A204.1 (cell line): ENCODE measurements at regions not wholly inside any gene's neighbourhood (a gene's known extent, or its start where the extent isn't known, plus 50 kb on each side); places are given as distances from the start of the nearest gene placed in this dataset.

ENCODE experiments used
- FAIRE-seq: peaks from 2 replicates; lab custom pipeline; 2012; peaks lifted over from hg19 to GRCh38; lab: Jason Lieb, UNC

- FAIRE-seq = no peak
Observed at GRCh38 chr4:112848911-112849310, 200.5 kb upstream of the ANK2 start.

- FAIRE-seq = no peak
Observed at GRCh38 chr4:112852601-112853000, 196.9 kb upstream of the ANK2 start.

GRCh38 chr4:112853662-112854256 is 195.7 kb upstream of the ANK2 start:
- peak; percentile 54 for FAIRE-seq

GRCh38 chr4:112854420-112854819 is 195.0 kb upstream of the ANK2 start:
- no peak for FAIRE-seq

GRCh38 chr4:112855058-112855457 is 194.4 kb upstream of the ANK2 start:
- no peak for FAIRE-seq

- FAIRE-seq = no peak
Observed at GRCh38 chr4:112857461-112857860, 192.0 kb upstream of the ANK2 start.

- FAIRE-seq = no peak
Observed at GRCh38 chr4:112858751-112859150, 190.7 kb upstream of the ANK2 start.

GRCh38 chr4:112859456-112860184 is 189.8 kb upstream of the ANK2 start:
- no peak for FAIRE-seq

- FAIRE-seq = no peak
Observed at GRCh38 chr4:112860830-112861690, 188.4 kb upstream of the ANK2 start.

- FAIRE-seq = no peak
Observed at GRCh38 chr4:112861691-112862674, 187.5 kb upstream of the ANK2 start.

- FAIRE-seq = no peak
Observed at GRCh38 chr4:112865443-112865842, 184.0 kb upstream of the ANK2 start.

- FAIRE-seq = no peak
Observed at GRCh38 chr4:112876316-112876715, 173.1 kb upstream of the ANK2 start.

GRCh38 chr4:112881842-112882241 is 167.6 kb upstream of the ANK2 start:
- no peak for FAIRE-seq

GRCh38 chr4:112882286-112882685 is 167.2 kb upstream of the ANK2 start:
- FAIRE-seq = no peak

GRCh38 chr4:112884406-112884805 is 165.0 kb upstream of the ANK2 start:
- no peak for FAIRE-seq

GRCh38 chr4:112885897-112886296 is 163.6 kb upstream of the ANK2 start:
- no peak for FAIRE-seq

GRCh38 chr4:112888622-112889021 is 160.8 kb upstream of the ANK2 start:
- no peak for FAIRE-seq

GRCh38 chr4:112889199-112889598 is 160.3 kb upstream of the ANK2 start:
- no peak for FAIRE-seq

- no peak for FAIRE-seq
Observed at GRCh38 chr4:112889619-112890527, 159.6 kb upstream of the ANK2 start.

GRCh38 chr4:112894480-112894879 is 155.0 kb upstream of the ANK2 start:
- FAIRE-seq = no peak

GRCh38 chr4:112894951-112895350 is 154.5 kb upstream of the ANK2 start:
- no peak for FAIRE-seq
